ENCODE measurements at regions not wholly inside any gene's neighbourhood (a gene's known extent, or its start where the extent isn't known, plus 50 kb on each side); places are given as distances from the start of the nearest gene placed in this dataset.

DNA sequence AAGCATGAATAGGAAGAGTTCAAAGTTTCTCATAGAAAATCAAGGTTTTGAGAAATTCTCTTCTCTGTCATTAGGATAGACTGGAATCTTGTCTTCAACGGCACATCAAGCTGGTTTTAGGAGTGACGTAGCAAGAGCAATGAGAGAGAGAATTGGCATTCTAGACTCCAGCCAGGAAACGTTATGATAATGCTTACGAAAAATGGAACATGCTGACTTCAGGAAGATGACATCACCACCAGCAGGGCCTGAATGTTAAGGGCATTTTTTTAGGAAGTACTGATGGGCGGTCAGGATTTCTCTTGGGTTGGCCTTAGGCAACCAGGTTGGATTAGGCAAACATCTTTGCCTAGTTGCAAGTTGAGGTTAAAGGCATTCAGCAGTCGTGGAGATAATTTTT, 213.2 kb upstream of the CTBP2 start:
- TF ChIP-seq, protein P1, sequence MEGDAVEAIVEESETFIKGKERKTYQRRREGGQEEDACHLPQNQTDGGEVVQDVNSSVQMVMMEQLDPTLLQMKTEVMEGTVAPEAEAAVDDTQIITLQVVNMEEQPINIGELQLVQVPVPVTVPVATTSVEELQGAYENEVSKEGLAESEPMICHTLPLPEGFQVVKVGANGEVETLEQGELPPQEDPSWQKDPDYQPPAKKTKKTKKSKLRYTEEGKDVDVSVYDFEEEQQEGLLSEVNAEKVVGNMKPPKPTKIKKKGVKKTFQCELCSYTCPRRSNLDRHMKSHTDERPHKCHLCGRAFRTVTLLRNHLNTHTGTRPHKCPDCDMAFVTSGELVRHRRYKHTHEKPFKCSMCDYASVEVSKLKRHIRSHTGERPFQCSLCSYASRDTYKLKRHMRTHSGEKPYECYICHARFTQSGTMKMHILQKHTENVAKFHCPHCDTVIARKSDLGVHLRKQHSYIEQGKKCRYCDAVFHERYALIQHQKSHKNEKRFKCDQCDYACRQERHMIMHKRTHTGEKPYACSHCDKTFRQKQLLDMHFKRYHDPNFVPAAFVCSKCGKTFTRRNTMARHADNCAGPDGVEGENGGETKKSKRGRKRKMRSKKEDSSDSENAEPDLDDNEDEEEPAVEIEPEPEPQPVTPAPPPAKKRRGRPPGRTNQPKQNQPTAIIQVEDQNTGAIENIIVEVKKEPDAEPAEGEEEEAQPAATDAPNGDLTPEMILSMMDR (IDR thresholded peaks at IDR 0.05) = no peak
- no peak for TF ChIP-seq POLR2A (IDR thresholded peaks at IDR 0.05)
- no peak for TF ChIP-seq POLR2AphosphoS5 (IDR thresholded peaks at IDR 0.05)
